Dedifferentiated amniotic fluid mesenchymal stem cell (primary cell): ENCODE measurements at regions not wholly inside any gene's neighbourhood (a gene's known extent, or its start where the extent isn't known, plus 50 kb on each side); places are given as distances from the start of the nearest gene placed in this dataset.
"Not testable (repeated sequence)": the region's sequence is repeated elsewhere in the genome, so short reads cannot be mapped to it uniquely, and the experiment has no call there.

ENCODE experiments used
- DNase-seq: peaks from one replicate; pipeline ENCODE4 v3.0.0-alpha.2; 2016; ENCODE audit errors: extremely low spot score

DNA sequence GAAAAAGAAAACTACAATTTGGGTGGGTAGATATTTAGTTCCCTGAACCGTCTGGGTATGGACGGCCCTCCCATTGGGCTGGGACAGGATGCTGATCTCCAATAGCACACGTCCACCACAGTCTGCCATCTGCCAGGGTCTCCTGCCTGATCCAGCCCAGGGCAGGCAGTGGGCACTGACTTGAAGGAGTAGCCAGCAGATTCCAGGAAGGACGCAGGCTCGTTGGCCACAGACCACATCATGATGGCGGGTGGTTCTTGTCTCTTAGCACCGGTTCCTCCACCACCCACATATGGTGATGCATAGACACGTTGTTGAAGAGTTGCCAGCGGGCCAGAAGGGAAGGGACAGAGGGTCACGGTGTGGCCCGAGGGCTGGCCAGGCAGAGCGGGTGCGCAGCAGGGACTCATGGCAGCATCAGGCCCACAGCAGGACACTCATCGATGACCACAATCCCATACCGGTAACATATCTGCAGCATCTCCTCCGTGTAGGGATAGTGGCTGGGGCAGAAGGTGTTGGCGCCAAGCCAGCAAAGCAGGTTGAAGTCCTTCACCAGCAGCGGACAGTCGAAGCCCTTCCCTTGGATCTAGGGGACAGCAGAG, 155.8 kb upstream of the FAM174A start:
- not testable (repeated sequence) for DNase-seq

DNA sequence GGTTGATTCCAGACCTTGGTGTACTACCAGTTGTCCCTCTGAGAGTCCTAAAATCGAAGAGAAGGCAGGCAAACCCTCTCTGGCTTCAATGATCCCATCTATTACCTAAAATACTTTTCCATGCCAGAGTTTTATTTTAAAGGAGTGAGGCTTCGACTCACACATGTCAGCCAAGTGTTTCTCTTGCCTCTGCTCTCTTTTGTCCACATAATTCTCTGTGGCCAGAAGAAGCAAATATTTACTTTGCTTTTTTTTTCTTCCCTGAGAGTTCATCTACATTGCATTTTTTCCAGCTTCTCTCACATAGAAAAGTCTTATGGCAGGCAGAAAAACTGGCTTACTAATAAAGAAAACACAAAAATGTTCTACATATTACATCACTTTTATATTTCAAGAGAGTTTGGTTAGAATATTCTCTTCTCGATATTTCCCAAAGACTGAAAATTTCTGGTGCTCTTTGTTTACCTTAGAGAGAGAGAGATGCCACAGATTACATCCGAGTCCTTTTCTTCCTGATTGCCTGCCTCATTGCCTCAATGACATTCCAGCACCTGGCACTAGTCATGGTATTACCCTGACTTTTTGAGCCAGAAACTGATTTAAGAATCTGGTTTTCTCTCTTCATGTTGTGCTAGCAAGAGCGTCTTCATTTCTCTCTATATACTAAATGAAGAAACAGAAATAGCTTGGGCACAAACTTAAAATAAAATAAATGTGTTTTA, 170.3 kb upstream of the FAM174A start:
- not testable (repeated sequence) for DNase-seq

DNA sequence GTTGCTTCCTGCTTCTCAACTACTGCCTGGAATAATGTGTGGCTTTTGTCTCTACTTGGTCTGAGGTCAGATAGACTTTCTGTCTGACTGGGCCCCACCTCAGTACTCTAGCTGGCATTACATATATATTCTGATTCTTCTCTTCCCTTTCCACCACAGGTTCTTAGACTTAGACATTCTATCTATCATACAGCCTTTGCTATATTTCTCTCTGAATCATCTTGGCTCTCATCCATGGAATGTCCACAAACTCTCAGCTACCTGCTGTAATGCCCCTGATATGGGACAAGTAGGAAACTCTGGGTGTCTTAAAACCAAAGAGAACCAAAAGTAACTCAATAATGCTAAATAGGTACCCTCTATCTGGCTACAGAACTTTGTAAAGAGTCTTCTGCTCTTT, 170.8 kb upstream of the FAM174A start:
- not testable (repeated sequence) for DNase-seq

DNA sequence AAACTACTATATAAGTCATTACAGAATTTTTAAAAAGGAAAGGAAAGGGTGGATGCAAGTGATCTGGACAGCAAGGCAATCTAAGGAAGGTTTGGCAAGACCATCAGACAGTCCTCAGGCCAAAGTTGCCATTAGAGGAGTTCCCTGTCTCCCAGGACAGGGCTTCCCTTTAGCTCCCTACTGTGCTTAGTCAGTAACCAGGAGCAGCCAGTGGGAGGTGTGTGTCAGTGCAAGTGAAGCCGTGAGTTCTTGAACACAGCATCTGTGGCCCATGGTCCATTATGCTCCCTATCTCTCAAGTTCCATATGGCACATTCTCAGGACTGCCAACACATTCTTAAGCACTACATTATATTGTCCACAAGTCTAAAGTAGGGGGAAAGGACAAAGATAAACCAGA, 175.2 kb upstream of the FAM174A start:
- DNase-seq: not testable (repeated sequence)

DNA sequence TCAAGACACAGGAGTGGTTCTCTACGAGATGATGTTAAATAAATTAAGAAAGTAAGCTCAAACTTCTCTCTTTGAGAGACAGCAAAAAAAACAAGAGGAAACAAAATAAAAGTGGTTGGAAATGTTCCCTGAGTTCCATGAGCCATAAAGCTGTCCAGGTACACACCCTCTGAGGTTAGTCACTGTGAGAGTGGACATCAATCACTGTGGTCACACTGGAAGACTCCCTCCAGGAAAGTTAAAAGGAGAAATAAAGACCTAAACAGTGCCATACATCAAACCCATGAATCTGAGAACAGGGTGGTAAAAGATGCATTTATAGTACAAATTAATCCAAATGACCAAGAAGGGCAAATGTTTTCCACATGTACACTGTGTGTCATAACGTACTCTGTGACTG, 188.9 kb upstream of the FAM174A start:
- DNase-seq: not testable (repeated sequence)

DNA sequence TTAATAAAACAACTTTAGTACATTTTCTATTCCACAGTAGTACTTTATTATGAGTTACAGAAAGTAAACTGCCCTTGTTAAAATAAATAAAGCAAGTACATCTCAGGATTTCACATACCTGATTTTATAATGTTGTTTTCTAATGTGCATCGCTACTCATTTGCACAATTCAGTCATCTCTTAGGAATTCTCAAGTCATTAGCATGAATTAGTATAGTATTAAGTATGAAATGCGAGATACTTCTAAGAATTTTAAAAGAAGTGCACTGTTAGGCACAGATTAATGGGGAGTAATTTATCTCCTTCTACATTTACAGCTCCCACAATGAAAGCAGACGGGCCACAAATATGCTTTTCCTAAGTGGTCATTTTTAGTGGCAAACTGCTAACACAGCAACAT, 193.7 kb upstream of the FAM174A start:
- DNase-seq: not testable (repeated sequence)

DNA sequence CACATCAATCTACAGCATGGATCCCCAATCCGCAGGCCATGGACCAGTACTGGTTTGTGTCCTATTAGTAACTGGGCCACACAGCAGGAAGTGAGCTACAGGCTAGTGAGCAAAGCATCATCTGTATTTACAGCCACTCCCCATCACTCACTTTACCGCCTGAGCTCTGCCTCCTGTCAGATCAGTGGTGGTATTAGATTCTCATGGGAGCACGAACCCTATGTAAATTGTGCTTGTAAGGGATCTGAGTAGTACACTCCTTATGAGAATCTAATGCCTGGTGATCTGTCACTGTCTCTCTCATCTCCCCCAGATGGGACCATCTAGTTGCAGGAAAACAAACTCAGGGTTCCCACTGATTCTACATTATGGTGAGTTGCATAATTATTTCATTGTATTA, 212.7 kb upstream of the FAM174A start:
- no peak for DNase-seq

DNA sequence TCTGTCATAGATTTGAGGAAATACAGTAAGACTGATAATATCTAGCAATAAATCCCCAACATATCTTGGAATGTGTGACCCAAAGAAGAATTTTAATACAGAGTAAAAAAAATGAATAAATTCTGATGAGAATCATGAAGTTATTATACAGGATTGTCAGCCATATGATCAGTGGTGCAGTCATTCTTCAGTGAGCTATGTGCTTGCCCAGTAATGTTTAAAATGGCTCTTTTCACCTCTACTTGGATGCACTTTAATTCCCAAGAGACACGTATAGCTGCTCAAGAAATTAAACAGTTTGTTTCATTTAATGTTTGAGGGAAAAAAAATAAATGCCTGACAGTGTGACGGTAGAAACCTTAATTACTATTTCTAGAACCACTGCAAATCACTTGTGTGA, 215.3 kb upstream of the FAM174A start:
- no peak for DNase-seq

DNA sequence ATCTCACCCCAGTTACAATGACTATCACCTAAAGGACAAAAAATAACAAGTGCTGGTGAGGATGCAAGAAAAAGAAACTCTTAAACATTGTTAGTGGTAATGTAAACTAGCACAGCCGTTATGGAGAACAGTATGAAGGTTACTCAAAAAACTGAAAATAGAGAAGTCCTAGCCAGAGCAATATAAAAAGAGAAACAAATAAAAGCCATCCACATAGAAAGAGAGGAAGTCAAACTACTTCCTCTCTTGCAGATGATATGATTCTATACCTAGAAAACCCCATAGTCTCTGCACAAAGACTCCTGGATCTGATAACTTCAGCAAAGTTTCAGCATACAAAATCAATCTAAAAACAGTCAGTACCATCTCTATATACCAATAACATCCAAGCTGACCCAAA, 221.5 kb upstream of the FAM174A start:
- DNase-seq: no peak

DNA sequence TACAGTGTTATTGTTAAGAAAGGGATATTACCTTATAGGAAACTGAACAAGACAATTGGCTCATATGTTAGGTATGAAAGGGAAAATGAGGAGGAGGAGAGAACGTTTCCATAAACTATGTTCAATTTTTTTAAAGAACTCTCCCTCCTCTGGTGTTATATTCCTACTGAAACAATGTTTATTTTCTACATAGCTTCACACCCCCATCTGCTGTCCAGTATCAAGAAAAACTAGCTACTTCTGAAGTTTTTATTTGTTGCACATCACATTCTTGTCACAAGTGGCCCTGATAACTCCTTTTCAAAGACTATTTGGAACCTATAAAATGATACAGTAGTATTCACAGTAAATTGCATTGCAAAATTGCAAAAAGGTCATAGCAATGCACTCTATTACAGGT, 223.4 kb upstream of the FAM174A start:
- DNase-seq: no peak

DNA sequence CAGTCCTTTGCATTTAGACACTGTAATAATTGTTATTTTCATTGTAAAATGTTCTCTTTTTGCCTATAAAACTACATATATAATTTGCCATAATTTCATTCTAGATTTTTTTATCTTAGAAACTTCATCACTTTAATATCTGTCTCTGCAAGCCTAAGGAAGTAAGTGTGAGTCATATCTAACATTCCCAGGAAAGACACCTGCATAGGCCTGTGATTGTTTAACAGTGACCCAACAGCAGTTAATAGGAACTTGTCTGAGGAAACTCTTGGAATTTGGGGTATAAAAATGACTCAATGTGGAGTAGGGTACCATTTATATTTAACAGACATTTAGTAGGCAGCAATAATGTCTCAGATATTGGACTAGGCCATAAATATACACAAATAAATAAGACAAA, 229.2 kb upstream of the FAM174A start:
- no peak for DNase-seq

DNA sequence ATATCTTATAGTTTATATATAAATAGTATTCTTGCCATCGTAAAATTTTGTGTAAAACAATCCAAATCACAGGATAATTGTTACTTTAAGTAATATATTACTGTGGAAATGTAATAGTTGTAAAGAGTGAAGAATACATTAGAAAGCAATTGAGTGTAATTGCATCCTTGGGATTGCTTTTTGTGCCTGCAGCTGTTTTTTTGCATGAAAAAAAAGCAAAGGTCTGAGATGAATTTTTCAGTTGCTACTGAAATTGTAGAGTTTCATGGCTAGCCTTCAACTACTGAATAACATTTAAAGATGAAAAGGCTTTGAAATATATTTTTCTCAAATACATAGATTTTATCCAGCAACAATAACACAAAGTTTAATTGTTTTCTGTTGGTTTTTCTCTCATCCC, 232.0 kb upstream of the FAM174A start:
- no peak for DNase-seq

DNA sequence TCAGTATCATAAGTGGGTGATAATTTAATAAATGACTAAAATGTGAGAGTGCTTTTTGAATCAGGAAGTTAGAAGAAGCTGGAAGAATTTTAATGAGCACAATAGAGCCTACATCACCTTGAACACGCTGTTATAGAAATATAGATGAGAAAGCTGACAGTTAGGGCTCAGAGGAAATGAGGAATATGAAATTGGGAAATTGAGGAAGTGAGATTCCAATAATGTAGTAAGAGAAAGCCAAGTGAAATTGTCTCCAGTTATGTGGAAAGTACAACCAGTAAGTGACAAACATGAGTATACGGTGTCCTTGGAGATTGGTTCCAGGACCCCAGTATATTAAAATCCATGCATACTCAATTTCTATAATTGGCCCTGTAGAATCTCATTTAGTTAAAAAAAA, 235.9 kb upstream of the FAM174A start:
- no peak for DNase-seq

DNA sequence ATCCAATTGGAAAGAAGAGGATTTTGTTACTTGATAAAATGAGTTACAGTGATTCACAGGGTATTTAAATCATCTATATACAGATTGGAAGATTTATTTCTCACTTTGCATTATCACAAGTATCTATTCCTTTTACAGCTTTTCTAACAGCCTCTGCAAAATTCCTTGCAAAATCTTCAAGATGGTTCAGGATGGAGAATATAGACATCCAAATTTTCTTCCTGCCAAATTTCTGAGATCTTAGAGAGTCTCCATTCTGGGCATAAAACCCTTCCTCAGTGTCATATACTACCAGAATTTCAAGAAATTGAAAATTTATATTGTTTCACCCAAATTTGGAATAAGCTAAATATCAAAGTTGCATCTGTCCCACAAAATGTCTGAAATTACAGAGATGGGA, 259.1 kb upstream of the FAM174A start:
- DNase-seq: no peak

DNA sequence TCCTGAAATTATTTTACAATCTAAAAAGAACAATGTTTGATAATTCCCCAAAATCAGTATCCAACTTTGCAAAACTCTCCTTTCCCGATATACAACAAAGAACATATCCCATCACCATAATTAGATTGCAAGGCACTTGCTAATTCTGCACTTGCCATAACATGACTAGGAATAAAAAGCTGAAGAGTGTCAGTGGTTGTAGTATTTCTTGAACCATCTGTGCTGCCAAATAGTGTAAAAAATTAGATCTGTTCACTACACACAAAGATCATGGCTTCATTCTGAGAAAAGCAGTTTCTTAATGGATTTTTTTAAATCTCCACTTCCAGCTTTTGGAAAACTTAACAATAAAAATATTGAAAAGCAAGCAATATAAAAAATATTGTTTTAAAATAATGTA, 259.5 kb upstream of the FAM174A start:
- no peak for DNase-seq

DNA sequence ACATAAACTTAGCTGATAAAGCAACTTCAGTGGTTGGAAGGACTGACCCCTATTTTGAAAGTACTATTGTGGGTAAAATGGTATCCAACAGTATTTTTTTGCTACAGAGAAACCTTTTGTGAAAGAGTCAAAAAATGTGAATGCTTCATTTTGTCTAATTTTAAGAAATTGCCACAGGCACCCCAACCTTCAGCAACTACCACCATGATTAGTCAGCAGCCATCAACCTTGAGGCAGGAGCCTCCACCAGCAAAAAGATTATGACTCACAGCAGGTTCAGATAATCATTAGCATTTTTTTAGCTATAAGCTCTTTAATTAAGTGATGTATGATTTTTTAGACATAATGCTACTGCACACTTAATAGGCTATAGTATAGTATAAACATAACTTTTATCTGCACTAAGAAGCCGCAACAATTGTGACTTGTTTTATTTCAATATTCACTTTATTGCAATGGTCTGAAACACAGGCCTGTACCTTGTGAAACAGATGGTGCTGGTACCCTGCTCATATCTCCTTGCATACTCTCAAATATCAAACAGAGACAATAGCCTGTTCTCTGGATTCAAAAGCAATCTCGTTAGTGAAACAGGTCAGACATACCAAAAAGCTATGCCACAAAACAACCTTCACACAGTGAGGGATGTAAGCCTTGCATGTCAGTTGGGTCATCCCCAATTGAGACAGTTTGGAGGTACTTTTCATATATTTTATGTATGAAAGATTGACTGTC, 261.2 kb upstream of the FAM174A start:
- no peak for DNase-seq

DNA sequence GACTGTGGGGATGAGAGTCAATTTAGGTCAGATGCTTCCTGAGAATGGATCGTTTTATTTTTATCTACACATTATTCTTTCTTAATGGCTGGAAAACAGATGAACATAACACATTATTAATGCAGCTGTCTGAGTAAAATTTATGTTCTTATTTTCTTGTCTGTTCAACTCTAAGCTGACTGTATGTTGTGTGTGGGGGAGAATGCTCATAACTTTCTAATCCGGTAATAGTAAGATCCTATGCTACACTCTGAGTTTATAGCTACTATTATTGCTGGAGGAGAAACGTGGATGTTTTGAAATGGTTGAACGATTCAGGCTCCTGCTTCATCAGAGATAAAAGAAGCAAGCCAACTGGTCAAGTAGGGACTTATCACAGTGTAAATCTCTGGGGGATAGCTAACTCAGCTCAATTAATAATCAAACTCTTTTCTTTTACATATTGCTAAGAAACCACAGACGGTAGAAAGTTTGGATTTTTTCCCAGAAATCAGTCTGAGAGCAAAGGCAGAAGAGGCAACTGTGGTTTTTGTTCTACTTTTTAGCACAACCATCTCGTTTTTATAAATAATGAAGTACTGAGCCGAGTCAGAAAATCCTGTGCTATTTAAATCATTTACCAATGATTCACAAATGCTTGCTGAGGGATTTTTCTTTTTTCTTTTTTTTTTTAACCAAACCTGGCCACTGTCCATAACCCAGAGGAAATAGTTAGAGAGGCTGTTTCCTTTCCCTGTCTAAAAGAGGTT, 265.0 kb upstream of the FAM174A start:
- no peak for DNase-seq

DNA sequence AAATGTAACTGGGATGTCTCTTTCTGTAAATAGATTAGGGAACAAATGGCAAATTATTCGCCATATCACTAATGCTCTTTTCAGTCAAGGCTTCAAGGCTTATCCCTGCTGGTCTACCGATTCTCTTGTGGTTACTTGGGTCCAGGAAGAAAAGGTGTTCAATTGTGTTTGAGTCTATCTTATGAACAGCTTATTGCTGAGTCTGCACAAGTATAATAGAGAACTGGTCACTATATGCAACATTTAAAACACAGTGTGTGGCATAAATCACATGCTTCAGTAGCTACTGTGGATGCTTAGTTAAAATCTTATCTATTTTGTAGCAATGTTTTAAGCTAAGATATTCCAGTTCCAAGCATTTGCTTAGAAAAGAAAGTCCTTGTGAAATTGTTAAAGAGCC, 274.2 kb upstream of the FAM174A start:
- no peak for DNase-seq

DNA sequence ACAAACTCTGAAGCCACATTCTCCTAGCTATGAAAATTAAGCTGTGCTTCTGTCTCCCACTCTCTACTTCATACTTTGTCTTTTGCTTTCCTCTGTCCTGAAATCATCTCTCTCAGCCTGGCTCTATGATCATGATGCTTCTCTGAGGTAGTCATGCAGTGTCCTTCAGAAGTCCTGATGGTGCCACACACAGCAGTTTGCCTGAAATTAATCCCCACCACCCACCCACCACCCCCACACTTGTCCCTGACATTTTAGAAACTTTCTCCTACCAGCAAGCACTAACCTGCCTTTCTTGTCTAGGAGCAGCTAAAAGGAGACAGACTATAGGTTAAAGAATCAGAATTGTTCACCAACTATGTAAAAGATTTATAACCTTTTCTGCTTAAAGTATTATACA, 282.2 kb upstream of the FAM174A start:
- no peak for DNase-seq

DNA sequence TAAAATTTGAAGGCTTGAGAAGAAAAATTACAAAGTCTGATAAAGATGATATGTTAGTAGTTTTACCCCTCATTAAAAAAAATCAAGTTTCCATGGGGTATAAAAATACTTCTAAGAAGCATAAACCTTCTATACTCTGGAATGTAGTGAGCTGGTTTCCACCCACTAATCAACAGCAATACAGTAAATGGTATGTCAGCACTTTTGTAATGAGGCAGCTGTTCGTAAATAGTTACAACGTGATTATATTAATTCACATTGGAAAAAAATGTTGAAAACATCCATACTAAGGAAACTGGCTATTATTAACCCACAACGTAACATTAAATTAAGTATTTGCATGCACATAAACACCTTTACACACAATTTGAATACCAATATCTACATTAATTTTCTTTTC, 283.1 kb upstream of the FAM174A start:
- DNase-seq: no peak

DNA sequence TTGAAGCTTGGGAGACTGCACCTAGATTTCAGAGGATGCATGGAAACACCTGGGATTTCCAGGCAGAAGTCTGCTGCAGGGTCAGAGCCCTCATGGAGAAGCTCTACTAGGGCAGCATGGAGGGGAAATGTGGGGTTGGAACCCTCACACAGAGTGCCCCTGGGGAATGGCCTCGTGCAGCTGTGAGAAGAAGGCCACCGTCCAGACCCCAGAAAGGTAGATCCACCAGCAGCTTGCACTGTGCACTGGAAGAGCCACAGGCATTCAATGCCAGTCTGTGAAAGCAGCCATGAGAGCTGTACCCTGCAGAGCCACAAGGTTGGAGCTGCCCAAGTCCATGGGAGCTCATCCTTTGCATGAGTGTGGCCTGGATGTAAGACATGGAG, 285.3 kb upstream of the FAM174A start:
- DNase-seq: no peak

DNA sequence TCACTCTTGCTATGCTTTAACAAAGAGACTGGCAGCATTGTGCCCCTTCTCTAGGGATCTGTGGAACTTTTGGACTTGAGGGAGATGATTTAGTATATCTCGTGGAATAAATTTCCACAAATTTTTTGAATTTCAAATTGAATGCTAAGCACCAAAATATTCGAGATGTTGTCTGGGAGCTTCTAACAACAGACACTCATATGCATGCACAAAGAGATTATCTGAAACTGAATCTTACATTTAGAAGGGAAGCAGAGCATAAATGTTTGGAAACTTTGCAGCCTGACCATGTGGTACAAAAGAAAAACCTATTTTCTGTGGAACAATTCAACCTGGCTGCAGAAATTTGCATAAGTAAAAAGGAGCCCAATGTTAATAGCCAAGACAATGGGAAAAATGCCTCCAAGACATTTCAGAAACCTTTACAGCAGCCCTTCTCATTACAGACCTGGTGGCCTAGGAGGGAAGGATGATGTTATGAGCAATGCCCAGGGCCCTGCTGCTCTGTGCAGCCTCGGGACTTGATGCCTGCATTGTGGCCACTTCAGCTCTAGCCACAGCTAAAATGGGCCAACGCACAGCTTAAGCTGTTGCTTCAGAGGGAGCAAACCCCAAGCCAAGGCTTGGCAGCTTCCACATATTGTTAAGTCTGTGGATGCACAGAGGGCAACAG, 285.8 kb upstream of the FAM174A start:
- DNase-seq: no peak
